ENCODE measurements at regions not wholly inside any gene's neighbourhood (a gene's known extent, or its start where the extent isn't known, plus 50 kb on each side); places are given as distances from the start of the nearest gene placed in this dataset.

- DNase-seq (ENCODE audit: low read depth in 2 of 2), result no peak
Observed at GRCh38 chr17:15177343-15177742, 87.8 kb downstream of the PMP22 start.

GRCh38 chr17:15175356-15175755 is 89.8 kb downstream of the PMP22 start:
- DNase-seq (ENCODE audit: low read depth in 2 of 2), result no peak

GRCh38 chr17:15171167-15172047 is 93.7 kb downstream of the PMP22 start:
- DNase-seq (ENCODE audit: low read depth in 2 of 2), result peak; percentile 17 to 19

GRCh38 chr17:15169676-15170075 is 95.5 kb downstream of the PMP22 start:
- DNase-seq (ENCODE audit: low read depth in 2 of 2), result no peak

GRCh38 chr17:15168379-15168778 is 96.7 kb downstream of the PMP22 start:
- no peak for DNase-seq (ENCODE audit: low read depth in 2 of 2)

GRCh38 chr17:15161395-15161794 is 103.7 kb downstream of the PMP22 start:
- DNase-seq (ENCODE audit: low read depth in 2 of 2), result no peak

- no peak for DNase-seq (ENCODE audit: low read depth in 2 of 2)
Observed at GRCh38 chr17:15157051-15157450, 108.1 kb downstream of the PMP22 start.

GRCh38 chr17:15154618-15155017 is 110.5 kb downstream of the PMP22 start:
- DNase-seq (ENCODE audit: low read depth in 2 of 2), result no peak

GRCh38 chr17:15145621-15146020 is 119.5 kb downstream of the PMP22 start:
- DNase-seq (ENCODE audit: low read depth in 2 of 2), result no peak

- no peak for DNase-seq (ENCODE audit: low read depth in 2 of 2)
Observed at GRCh38 chr17:15143524-15143923, 121.6 kb downstream of the PMP22 start.

- DNase-seq (ENCODE audit: low read depth in 2 of 2), result no peak
Observed at GRCh38 chr17:15134363-15134762, 130.8 kb downstream of the PMP22 start.

GRCh38 chr17:15133826-15134225 is 131.3 kb downstream of the PMP22 start:
- DNase-seq (ENCODE audit: low read depth in 2 of 2), result no peak

GRCh38 chr17:15133143-15133542 is 132.0 kb downstream of the PMP22 start:
- DNase-seq (ENCODE audit: low read depth in 2 of 2), result no peak

- no peak for DNase-seq (ENCODE audit: low read depth in 2 of 2)
Observed at GRCh38 chr17:15130426-15130825, 134.7 kb downstream of the PMP22 start.

GRCh38 chr17:15129986-15130385 is 135.1 kb downstream of the PMP22 start:
- no peak for DNase-seq (ENCODE audit: low read depth in 2 of 2)

- no peak for DNase-seq (ENCODE audit: low read depth in 2 of 2)
Observed at GRCh38 chr17:15124746-15125145, 140.4 kb downstream of the PMP22 start.

- DNase-seq (ENCODE audit: low read depth in 2 of 2), result no peak
Observed at GRCh38 chr17:15124264-15124595, 140.9 kb downstream of the PMP22 start.

GRCh38 chr17:15123593-15124263 is 141.4 kb downstream of the PMP22 start:
- DNase-seq (ENCODE audit: low read depth in 2 of 2), result no peak

- no peak for DNase-seq (ENCODE audit: low read depth in 2 of 2)
Observed at GRCh38 chr17:15122857-15123256, 142.3 kb downstream of the PMP22 start.

GRCh38 chr17:15121426-15121825 is 143.7 kb downstream of the PMP22 start:
- DNase-seq (ENCODE audit: low read depth in 2 of 2), result no peak

- no peak for DNase-seq (ENCODE audit: low read depth in 2 of 2)
Observed at GRCh38 chr17:15119968-15120367, 145.2 kb downstream of the PMP22 start.

- DNase-seq (ENCODE audit: low read depth in 2 of 2), result no peak
Observed at GRCh38 chr17:15117239-15117638, 147.9 kb downstream of the PMP22 start.
